Karpas-422 (cell line): ENCODE measurements at regions not wholly inside any gene's neighbourhood (a gene's known extent, or its start where the extent isn't known, plus 50 kb on each side); places are given as distances from the start of the nearest gene placed in this dataset.

Experiments used
- DNase-seq: peaks from one replicate; pipeline ENCODE4 v3.0.0-alpha.2; 2015
- H2AFZ ChIP-seq: fragments of 200-600 bp; sonication (generic); 2 replicates; pipeline ENCODE4 v1.6.1; 2014; ENCODE audit warnings: antibody characterized with exemption, low read length, mixed read lengths
- H3K27ac ChIP-seq: fragments of 200-600 bp; sonication (generic); 2 replicates; pipeline ENCODE4 v1.5.1; 2014; ENCODE audit warnings: mild to moderate bottlenecking, low read length, moderate library complexity
- H3K27me3 ChIP-seq: fragments of 200-600 bp; sonication (generic); 2 replicates; pipeline ENCODE4 v1.6.1; 2014; ENCODE audit warnings: low read length, mixed read lengths
- H3K36me3 ChIP-seq: fragments of 200-600 bp; sonication (generic); 2 replicates; pipeline ENCODE4 v1.6.1; 2014; ENCODE audit warnings: low read length, mixed read lengths; ENCODE audit not compliant: insufficient read depth
- H3K4me1 ChIP-seq: fragments of 200-600 bp; sonication (generic); 2 replicates; pipeline ENCODE4 v1.6.1; 2014; ENCODE audit warnings: mild to moderate bottlenecking, low read length, mixed read lengths
- H3K4me2 ChIP-seq: fragments of 200-600 bp; sonication (generic); 2 replicates; pipeline ENCODE4 v1.6.1; 2014; ENCODE audit warnings: low read length, low read depth, mild to moderate bottlenecking; ENCODE audit not compliant: poor library complexity, severe bottlenecking
- H3K4me3 ChIP-seq: fragments of 200-600 bp; sonication (generic); 2 replicates; pipeline ENCODE4 v1.5.1; 2014; ENCODE audit warnings: mild to moderate bottlenecking, antibody characterized with exemption, low read length, mixed read lengths
- H3K79me2 ChIP-seq: fragments of 200-600 bp; sonication (generic); 2 replicates; pipeline ENCODE4 v1.6.1; 2014; ENCODE audit warnings: mild to moderate bottlenecking, low read length, mixed read lengths
- H3K9ac ChIP-seq: fragments of 200-600 bp; sonication (generic); 2 replicates; pipeline ENCODE4 v1.6.0; 2014; ENCODE audit warnings: low read length
- H3K9me2 ChIP-seq: fragments of 200-600 bp; sonication (generic), shearing (Covaris generic); replicated peaks from 2 replicates; pipeline ENCODE4 v1.6.0; 2014; ENCODE audit warnings: mild to moderate bottlenecking, low read length, moderate library complexity; ENCODE audit not compliant: insufficient read depth
- H3K9me3 ChIP-seq: fragments of 300-700, 200-600 bp; sonication (generic); 2 replicates; pipeline ENCODE4 v1.6.1; 2014; ENCODE audit warnings: low read length, mixed read lengths
- H4K20me1 ChIP-seq: fragments of 200-600 bp; sonication (generic); 2 replicates; pipeline ENCODE4 v1.6.1; 2014; ENCODE audit warnings: mild to moderate bottlenecking, antibody characterized with exemption, low read length, low read depth; ENCODE audit not compliant: insufficient read depth

GRCh38 chrX:78456909-78457308 is 129.5 kb upstream of the CYSLTR1 start:
- Histone ChIP-seq H2AFZ (no peak overlapping the region), H3K4me3 (no peak overlapping the region), H3K36me3 (no peaks in the 10 kb centered on the region), H3K9me2 (no peaks in the 10 kb centered on the region), H3K79me2 (no peaks in the 10 kb centered on the region), H3K9ac (no peak overlapping the region), H3K9me3 (no peaks in the 10 kb centered on the region), H4K20me1 (no peaks in the 10 kb centered on the region), H3K4me2 (no peak overlapping the region), H3K4me1 (no peaks in the 10 kb centered on the region), H3K27me3 (no peaks in the 10 kb centered on the region), H3K27ac (no peak overlapping the region)
- DNase-seq: no peak

- Histone ChIP-seq H3K9me3 (no peaks in the 10 kb centered on the region; the same call in 1 of the 2 replicates), H3K9me2 (no peaks in the 10 kb centered on the region), H3K4me3 (no peak overlapping the region), H3K4me2 (no peak overlapping the region), H2AFZ (no peak overlapping the region), H3K27me3 (no peaks in the 10 kb centered on the region), H3K79me2 (no peaks in the 10 kb centered on the region), H4K20me1 (no peaks in the 10 kb centered on the region), H3K36me3 (no peaks in the 10 kb centered on the region), H3K27ac (no peak overlapping the region), H3K4me1 (no peaks in the 10 kb centered on the region), H3K9ac (no peak overlapping the region)
- DNase-seq: no peak
Measured at GRCh38 chrX:78455901-78456300, 128.5 kb upstream of the CYSLTR1 start.

- H3K9me3 ChIP-seq: peaks cover 2% of the 10 kb centered on the region; the same call in 1 of the 2 replicates
- H3K79me2 ChIP-seq: no peaks in the 10 kb centered on the region
- H3K9me2 ChIP-seq: no peaks in the 10 kb centered on the region
- H3K4me1 ChIP-seq: no peaks in the 10 kb centered on the region
- no peak overlapping the region for H3K27ac ChIP-seq
- no peak overlapping the region for H2AFZ ChIP-seq
- no peaks in the 10 kb centered on the region for H3K36me3 ChIP-seq
- H3K4me2 ChIP-seq: no peak overlapping the region
- no peaks in the 10 kb centered on the region for H3K27me3 ChIP-seq
- no peaks in the 10 kb centered on the region for H4K20me1 ChIP-seq
- H3K9ac ChIP-seq: no peak overlapping the region
- H3K4me3 ChIP-seq: no peak overlapping the region
- DNase-seq: no peak
Measured at GRCh38 chrX:78452356-78452755, 124.9 kb upstream of the CYSLTR1 start.

- Histone ChIP-seq H3K4me2 (no peak overlapping the region), H2AFZ (no peak overlapping the region), H3K27ac (no peak overlapping the region), H3K79me2 (no peaks in the 10 kb centered on the region), H4K20me1 (no peaks in the 10 kb centered on the region), H3K4me3 (no peak overlapping the region), H3K9me2 (no peaks in the 10 kb centered on the region), H3K4me1 (no peaks in the 10 kb centered on the region), H3K9ac (no peak overlapping the region), H3K36me3 (no peaks in the 10 kb centered on the region), H3K9me3 (no peaks in the 10 kb centered on the region), H3K27me3 (no peaks in the 10 kb centered on the region)
- no peak for DNase-seq
Measured at GRCh38 chrX:78437621-78438020, 110.2 kb upstream of the CYSLTR1 start.

GRCh38 chrX:78429172-78429571 is 101.8 kb upstream of the CYSLTR1 start:
- Histone ChIP-seq H3K4me3 (no peak overlapping the region), H3K4me2 (no peak overlapping the region), H3K27me3 (no peaks in the 10 kb centered on the region), H3K9ac (no peak overlapping the region), H3K9me3 (no peaks in the 10 kb centered on the region; the same call in 1 of the 2 replicates), H3K27ac (no peak overlapping the region), H3K9me2 (no peaks in the 10 kb centered on the region; the same call in 1 of the 2 replicates), H2AFZ (no peak overlapping the region), H4K20me1 (no peaks in the 10 kb centered on the region), H3K79me2 (no peaks in the 10 kb centered on the region), H3K36me3 (no peaks in the 10 kb centered on the region), H3K4me1 (no peaks in the 10 kb centered on the region)
- DNase-seq: no peak

- Histone ChIP-seq H3K79me2 (no peaks in the 10 kb centered on the region), H3K9me3 (peaks cover 10% of the 10 kb centered on the region), H3K4me2 (no peak overlapping the region), H3K27ac (no peak overlapping the region), H3K9me2 (no peaks in the 10 kb centered on the region), H3K4me3 (no peak overlapping the region), H3K4me1 (no peaks in the 10 kb centered on the region), H3K36me3 (no peaks in the 10 kb centered on the region), H4K20me1 (no peaks in the 10 kb centered on the region), H3K27me3 (no peaks in the 10 kb centered on the region), H2AFZ (no peak overlapping the region), H3K9ac (no peak overlapping the region)
- no peak for DNase-seq
Measured at GRCh38 chrX:78388663-78389062, 61.3 kb upstream of the CYSLTR1 start.

- no peak overlapping the region for H3K4me2 ChIP-seq
- H4K20me1 ChIP-seq: no peaks in the 10 kb centered on the region
- H3K27ac ChIP-seq: no peak overlapping the region
- DNase-seq: no peak
- H3K9ac ChIP-seq: no peak overlapping the region
- no peaks in the 10 kb centered on the region for H3K27me3 ChIP-seq
- H3K4me1 ChIP-seq: no peaks in the 10 kb centered on the region
- H3K9me2 ChIP-seq: no peaks in the 10 kb centered on the region
- no peak overlapping the region for H3K4me3 ChIP-seq
- H2AFZ ChIP-seq: no peak overlapping the region
- H3K9me3 ChIP-seq: peaks cover 10% of the 10 kb centered on the region
- H3K36me3 ChIP-seq: no peaks in the 10 kb centered on the region
- no peaks in the 10 kb centered on the region for H3K79me2 ChIP-seq
Measured at GRCh38 chrX:78387364-78387763, 60.0 kb upstream of the CYSLTR1 start.

- Histone ChIP-seq H3K36me3 (no peaks in the 10 kb centered on the region), H3K9me3 (peaks cover 6% of the 10 kb centered on the region), H3K79me2 (no peaks in the 10 kb centered on the region), H3K9me2 (no peaks in the 10 kb centered on the region), H3K4me1 (no peaks in the 10 kb centered on the region), H3K27me3 (no peaks in the 10 kb centered on the region), H3K9ac (no peak overlapping the region), H3K4me2 (no peak overlapping the region), H4K20me1 (no peaks in the 10 kb centered on the region), H3K27ac (no peak overlapping the region), H3K4me3 (no peak overlapping the region), H2AFZ (no peak overlapping the region)
- no peak for DNase-seq
Measured at GRCh38 chrX:78384486-78384885, 57.1 kb upstream of the CYSLTR1 start.

- H2AFZ ChIP-seq: no peak overlapping the region
- H3K79me2 ChIP-seq: no peaks in the 10 kb centered on the region
- no peak overlapping the region for H3K4me3 ChIP-seq
- no peaks in the 10 kb centered on the region for H3K36me3 ChIP-seq
- H3K4me2 ChIP-seq: no peak overlapping the region
- H3K27ac ChIP-seq: no peak overlapping the region
- H3K4me1 ChIP-seq: no peaks in the 10 kb centered on the region
- H3K27me3 ChIP-seq: no peaks in the 10 kb centered on the region
- no peaks in the 10 kb centered on the region for H3K9me2 ChIP-seq
- no peak for DNase-seq
- H4K20me1 ChIP-seq: no peaks in the 10 kb centered on the region
- H3K9ac ChIP-seq: no peak overlapping the region
- peaks cover 6% of the 10 kb centered on the region; the same call in 1 of the 2 replicates for H3K9me3 ChIP-seq
Measured at GRCh38 chrX:78383594-78383993, 56.2 kb upstream of the CYSLTR1 start.
